GM23338 (cell line): ENCODE measurements at regions not wholly inside any gene's neighbourhood (a gene's known extent, or its start where the extent isn't known, plus 50 kb on each side); places are given as distances from the start of the nearest gene placed in this dataset.

ENCODE experiments used
- CREB1 ChIP-seq: fragments of 250-450 bp; sonication (Bioruptor Pico); IDR thresholded peaks from 2 replicates; pipeline ENCODE4 v1.5.0; 2020; ENCODE audit warnings: low read depth, mild to moderate bottlenecking, moderate library complexity
- EZH2 ChIP-seq: fragments of 200-600 bp; sonication (generic); IDR thresholded peaks from one replicate; pipeline ENCODE4 v1.8.0; 2017; ENCODE audit warnings: antibody characterized with exemption, mild to moderate bottlenecking, low read depth; ENCODE audit not compliant: unreplicated experiment
- EZH2phosphoT487 ChIP-seq: fragments of 200-600 bp; sonication (generic); IDR thresholded peaks from one replicate; pipeline ENCODE4 v1.8.1; 2018; ENCODE audit warnings: antibody characterized with exemption; ENCODE audit not compliant: unreplicated experiment
- JUNB ChIP-seq: IDR thresholded peaks from one replicate; pipeline ENCODE4 v1.6.1; 2016; ENCODE audit warnings: antibody characterized with exemption; ENCODE audit not compliant: unreplicated experiment
- POLR2AphosphoS5 ChIP-seq: IDR thresholded peaks from 2 replicates; pipeline ENCODE4 v1.6.1; 2016; ENCODE audit warnings: antibody characterized with exemption, low read depth
- ZNF114 ChIP-seq: fragments of 250-450 bp; sonication (Bioruptor Pico); IDR thresholded peaks from 2 replicates; pipeline ENCODE4 v1.5.0; 2020; ENCODE audit warnings: mild to moderate bottlenecking, moderate library complexity
- TF ChIP-seq, protein P1 (sequence below), 2 experiments: fragments of 200-600 bp in 1 of 2; sonication (generic) in 1 of 2; conservative IDR thresholded peaks; 2 replicates each; pipeline versions ENCODE4 v1.5.1 to v1.6.1; 2016 to 2017; ENCODE audit warnings: antibody characterized with exemption in 2 of 2, low read depth in 2 of 2, mild to moderate bottlenecking in 2 of 2, moderate library complexity in 1 of 2
- TF ChIP-seq, protein P2 (sequence below): IDR thresholded peaks from one replicate; pipeline ENCODE4 v1.6.1; 2018; ENCODE audit warnings: antibody characterized with exemption; ENCODE audit not compliant: unreplicated experiment
- TF ChIP-seq, protein P3 (sequence below): IDR thresholded peaks from 2 replicates; pipeline ENCODE4 v1.6.1; 2016; ENCODE audit warnings: antibody characterized with exemption

DNA sequence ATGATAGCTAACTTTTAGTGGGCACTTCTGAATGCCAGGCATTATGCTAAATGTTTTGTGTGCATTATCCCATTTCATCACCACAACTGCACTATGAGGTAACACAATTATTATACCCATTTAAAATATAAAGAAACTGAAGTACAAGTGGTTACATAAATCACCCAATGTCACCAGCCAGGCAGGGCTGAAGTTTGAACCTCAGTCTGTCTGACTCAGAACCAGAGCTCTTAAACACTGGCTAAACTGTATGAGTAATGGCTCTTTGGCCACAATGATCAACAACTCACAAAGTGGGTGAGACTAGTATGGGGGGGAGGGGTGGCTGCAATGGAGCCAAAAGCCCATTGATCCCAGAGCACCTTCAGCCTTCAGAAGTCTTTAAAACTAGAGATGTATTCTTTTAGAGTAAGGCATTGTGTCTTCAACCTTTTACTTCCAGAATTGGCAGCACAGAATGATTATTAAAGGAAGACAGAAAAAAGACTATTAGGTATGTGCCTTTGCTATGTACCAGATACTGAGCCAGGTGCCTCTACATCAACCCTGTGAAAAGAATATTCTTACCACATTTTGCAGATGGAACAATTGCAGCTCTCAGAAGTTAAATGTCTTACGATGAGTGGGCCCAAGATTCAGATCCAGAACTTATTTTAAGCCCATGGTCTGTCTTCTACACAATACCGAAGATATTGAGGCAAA is 166.9 kb downstream of the UACA start:
- TF ChIP-seq, protein P1, sequence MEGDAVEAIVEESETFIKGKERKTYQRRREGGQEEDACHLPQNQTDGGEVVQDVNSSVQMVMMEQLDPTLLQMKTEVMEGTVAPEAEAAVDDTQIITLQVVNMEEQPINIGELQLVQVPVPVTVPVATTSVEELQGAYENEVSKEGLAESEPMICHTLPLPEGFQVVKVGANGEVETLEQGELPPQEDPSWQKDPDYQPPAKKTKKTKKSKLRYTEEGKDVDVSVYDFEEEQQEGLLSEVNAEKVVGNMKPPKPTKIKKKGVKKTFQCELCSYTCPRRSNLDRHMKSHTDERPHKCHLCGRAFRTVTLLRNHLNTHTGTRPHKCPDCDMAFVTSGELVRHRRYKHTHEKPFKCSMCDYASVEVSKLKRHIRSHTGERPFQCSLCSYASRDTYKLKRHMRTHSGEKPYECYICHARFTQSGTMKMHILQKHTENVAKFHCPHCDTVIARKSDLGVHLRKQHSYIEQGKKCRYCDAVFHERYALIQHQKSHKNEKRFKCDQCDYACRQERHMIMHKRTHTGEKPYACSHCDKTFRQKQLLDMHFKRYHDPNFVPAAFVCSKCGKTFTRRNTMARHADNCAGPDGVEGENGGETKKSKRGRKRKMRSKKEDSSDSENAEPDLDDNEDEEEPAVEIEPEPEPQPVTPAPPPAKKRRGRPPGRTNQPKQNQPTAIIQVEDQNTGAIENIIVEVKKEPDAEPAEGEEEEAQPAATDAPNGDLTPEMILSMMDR (conservative IDR thresholded peaks at IDR 0.05; ENCODE audit: low read depth in 2 of 2), result no peak
- TF ChIP-seq, protein P2, sequence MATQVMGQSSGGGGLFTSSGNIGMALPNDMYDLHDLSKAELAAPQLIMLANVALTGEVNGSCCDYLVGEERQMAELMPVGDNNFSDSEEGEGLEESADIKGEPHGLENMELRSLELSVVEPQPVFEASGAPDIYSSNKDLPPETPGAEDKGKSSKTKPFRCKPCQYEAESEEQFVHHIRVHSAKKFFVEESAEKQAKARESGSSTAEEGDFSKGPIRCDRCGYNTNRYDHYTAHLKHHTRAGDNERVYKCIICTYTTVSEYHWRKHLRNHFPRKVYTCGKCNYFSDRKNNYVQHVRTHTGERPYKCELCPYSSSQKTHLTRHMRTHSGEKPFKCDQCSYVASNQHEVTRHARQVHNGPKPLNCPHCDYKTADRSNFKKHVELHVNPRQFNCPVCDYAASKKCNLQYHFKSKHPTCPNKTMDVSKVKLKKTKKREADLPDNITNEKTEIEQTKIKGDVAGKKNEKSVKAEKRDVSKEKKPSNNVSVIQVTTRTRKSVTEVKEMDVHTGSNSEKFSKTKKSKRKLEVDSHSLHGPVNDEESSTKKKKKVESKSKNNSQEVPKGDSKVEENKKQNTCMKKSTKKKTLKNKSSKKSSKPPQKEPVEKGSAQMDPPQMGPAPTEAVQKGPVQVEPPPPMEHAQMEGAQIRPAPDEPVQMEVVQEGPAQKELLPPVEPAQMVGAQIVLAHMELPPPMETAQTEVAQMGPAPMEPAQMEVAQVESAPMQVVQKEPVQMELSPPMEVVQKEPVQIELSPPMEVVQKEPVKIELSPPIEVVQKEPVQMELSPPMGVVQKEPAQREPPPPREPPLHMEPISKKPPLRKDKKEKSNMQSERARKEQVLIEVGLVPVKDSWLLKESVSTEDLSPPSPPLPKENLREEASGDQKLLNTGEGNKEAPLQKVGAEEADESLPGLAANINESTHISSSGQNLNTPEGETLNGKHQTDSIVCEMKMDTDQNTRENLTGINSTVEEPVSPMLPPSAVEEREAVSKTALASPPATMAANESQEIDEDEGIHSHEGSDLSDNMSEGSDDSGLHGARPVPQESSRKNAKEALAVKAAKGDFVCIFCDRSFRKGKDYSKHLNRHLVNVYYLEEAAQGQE, result no peak
- TF ChIP-seq POLR2AphosphoS5 (no peak), EZH2 (no peak), CREB1 (CRISPR knock-in tag) (no peak), JUNB (no peak), EZH2phosphoT487 (no peak), ZNF114 (CRISPR knock-in tag) (no peak)
- TF ChIP-seq, protein P3, sequence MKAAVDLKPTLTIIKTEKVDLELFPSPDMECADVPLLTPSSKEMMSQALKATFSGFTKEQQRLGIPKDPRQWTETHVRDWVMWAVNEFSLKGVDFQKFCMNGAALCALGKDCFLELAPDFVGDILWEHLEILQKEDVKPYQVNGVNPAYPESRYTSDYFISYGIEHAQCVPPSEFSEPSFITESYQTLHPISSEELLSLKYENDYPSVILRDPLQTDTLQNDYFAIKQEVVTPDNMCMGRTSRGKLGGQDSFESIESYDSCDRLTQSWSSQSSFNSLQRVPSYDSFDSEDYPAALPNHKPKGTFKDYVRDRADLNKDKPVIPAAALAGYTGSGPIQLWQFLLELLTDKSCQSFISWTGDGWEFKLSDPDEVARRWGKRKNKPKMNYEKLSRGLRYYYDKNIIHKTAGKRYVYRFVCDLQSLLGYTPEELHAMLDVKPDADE, result no peak
